ENCODE measurements at regions not wholly inside any gene's neighbourhood (a gene's known extent, or its start where the extent isn't known, plus 50 kb on each side); places are given as distances from the start of the nearest gene placed in this dataset.
"Not testable (repeated sequence)": the region's sequence is repeated elsewhere in the genome, so short reads cannot be mapped to it uniquely, and the experiment has no call there.

DNA sequence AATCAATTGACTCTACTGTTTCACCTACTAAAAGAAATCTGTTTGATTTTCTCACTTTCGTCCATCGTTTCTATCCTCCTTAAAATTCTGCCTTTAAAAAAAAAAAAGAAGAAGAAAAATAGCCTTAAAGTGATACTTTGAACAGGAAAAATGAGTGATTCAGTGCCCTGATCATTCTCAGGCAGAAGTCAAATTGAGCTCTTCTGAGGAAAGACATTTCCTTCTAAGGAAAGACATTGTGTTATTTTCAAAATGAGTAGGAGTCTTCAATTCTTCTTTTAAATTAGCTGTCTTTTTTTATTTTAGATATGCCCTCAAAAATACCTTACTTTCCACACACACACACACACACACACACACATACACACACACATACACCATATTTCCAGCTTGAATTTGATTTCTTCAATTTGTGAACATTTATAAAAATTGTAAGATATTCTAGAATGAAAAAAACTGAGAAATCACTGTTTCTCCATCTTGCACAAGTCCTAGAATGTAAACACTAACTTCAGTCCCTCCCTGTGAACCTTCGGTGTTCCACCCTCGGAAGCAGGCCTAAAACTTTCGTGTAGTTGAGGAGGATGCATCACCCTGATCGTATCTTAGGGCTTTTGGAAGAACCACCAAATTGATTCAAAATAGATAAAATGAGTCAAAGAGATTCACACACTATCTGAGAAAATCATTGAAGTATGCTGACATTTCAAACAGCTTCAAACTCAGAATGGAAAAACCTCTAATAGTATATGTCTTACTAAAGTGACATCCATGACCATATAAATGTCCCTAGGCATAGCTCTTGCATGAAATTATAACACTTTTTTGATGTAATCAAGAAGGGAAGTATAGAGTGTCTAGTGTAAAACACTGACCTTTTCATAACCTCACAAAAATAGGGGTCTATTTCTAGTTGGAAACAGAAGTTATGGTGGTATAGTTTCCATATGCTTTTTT is 270.8 kb downstream of the GATA3 start:
- intact Hi-C loops (cut with DNase I) = no loop called here
- no peak for ATAC-seq
- DNase-seq = no peak

DNA sequence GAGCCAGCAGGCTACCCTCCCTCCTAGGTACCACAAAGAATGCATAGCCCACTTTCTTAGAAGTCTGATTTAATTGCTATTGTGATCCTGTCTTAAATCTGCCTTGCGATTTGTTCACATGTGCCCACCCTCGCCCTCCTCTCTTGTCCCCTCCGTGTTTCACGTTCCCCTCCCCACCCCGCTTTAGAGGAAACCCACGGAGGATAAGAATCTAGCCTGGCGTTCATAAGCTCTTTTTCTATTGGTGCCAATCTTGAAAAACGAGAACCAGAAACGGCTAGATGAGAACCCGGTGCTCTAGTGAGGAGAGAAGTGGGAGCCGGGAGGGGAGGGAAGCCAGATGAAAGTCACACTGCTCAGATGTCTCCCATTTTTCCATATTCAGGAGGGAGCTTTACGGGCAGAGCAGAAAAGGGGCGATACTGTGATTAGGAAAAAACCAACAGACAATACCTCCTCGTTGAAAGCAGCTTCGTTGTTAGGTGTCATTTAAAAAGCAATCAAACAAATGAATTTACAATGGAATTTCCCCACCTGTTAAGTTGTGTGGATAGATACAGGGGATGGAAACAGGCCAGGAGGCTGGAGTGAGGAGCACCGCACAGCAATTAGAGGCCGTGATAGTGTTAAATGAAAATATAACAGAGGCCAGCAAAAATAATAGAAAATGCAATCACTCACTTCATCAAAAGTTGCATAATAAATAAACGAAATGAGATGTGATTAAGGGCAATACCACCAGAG is 272.1 kb downstream of the GATA3 start:
- ATAC-seq (no peak), DNase-seq (no peak)
- intact Hi-C loops (cut with DNase I) = no loop called here

DNA sequence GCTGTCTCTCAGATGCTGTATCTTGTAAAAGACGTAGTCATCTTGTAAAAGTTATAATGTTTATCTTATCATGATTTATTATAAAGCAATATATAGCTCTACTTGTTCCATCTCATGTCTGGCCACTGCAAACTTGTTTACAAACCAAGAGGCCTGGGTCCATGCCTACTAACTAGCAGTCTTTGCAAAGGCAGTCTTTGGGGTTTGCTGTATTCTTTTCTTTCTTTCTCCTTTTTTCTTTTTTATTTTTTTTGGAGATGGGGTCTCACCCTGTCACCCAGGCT is 272.6 kb downstream of the GATA3 start:
- intact Hi-C loops (cut with DNase I) = no loop called here
- ATAC-seq (no peak), DNase-seq (no peak)

DNA sequence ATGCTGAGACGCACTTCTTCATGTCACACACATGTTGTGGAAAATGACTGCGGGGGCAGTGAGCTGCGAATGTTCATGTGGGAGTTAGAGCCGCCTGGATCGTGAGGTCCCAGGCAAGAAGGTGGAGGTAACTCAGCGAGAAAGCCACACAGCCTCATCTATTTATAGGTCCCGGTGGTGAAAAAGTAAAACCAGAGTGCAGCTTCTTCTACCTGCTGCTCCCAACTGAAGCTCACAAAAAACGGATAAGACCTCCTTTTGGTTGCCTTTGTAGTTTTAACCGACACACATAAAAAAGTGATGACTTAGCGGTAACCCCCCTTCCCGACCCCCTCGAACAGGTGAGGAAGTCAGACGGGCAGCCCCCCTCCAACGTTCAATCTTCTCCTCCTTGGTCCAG is 276.9 kb downstream of the GATA3 start:
- intact Hi-C loops (cut with DNase I) = no loop called here
- no peak for DNase-seq
- no peak for ATAC-seq

- intact Hi-C loops (cut with DNase I) = no loop called here
- DNase-seq = peak; percentile 39
- ATAC-seq = peak; percentile 92 to 93
These were observed 277.6 kb downstream of the GATA3 start for GRCh38 chr10:8331896-8332729.

GRCh38 chr10:8332730-8333111 is 278.2 kb downstream of the GATA3 start:
- ATAC-seq (no peak), DNase-seq (no peak)
- intact Hi-C loops (cut with DNase I) = no loop called here

- intact Hi-C loops (cut with DNase I) = no loop called here
- no peak for DNase-seq
- ATAC-seq = no peak
These were observed 280.1 kb downstream of the GATA3 start for GRCh38 chr10:8334631-8335030.

DNA sequence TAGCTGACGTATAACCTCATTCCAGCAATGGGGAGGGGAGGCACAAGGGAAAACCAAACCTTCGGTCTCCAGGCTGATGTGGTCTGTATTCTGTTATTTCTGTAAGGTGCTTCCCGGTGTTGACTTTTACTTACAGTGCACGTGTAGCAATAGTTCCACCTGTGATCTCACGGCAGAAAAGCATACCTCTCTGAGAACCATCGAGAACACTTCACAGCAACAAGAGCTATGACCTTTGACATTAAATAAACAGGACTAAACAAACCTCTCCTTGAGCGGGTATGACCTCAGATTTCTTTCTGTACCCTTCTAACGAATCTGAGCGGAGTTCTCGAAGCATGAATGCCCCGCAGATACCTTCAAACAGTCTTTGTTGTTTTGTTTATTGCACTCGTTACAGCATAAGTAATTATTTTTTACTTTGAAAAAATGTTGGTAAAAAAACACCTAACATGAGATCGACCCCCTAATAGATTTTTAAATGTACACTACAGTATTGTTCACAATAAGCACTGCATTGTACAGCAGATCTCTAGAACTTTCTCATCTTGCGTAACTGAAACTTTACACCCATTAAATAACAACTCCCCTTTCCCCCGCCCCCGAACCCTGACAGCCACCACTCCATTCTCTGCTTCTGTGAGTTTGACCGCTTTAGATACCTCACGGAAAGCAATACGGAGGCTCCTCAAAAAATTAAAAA is 282.3 kb downstream of the GATA3 start:
- DNase-seq (no peak), ATAC-seq (no peak)
- intact Hi-C loops (cut with DNase I) = no loop called here

- intact Hi-C loops (cut with DNase I) = no loop called here
- no peak for ATAC-seq
- DNase-seq = no peak
These were observed 282.8 kb downstream of the GATA3 start for GRCh38 chr10:8337332-8337651.

GRCh38 chr10:8338177-8338766 is 283.8 kb downstream of the GATA3 start:
- intact Hi-C loops (cut with DNase I) = no loop called here
- no peak for ATAC-seq
- DNase-seq = no peak

DNA sequence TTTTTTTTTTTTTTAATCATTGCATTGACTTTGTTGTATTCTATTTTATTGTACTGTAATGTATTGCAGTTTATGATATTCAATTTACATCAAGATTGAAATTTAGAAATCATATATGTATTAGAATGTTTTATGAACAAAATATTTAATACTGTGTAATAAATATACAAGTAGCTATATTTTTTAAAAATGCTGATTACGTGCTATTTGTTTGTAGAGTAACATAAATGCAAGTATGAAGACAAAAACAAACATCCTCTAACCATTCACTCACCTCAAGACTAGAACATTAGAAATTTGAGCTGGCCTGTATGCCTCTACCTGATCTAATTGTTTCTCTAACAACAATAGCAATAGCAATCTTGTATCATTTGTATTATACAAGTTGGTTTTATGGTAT is 290.3 kb downstream of the GATA3 start:
- DNase-seq = no peak
- intact Hi-C loops (cut with DNase I) = no loop called here
- no peak for ATAC-seq

GRCh38 chr10:8346861-8347260 is 292.4 kb downstream of the GATA3 start:
- no peak for ATAC-seq
- intact Hi-C loops (cut with DNase I) = no loop called here

DNA sequence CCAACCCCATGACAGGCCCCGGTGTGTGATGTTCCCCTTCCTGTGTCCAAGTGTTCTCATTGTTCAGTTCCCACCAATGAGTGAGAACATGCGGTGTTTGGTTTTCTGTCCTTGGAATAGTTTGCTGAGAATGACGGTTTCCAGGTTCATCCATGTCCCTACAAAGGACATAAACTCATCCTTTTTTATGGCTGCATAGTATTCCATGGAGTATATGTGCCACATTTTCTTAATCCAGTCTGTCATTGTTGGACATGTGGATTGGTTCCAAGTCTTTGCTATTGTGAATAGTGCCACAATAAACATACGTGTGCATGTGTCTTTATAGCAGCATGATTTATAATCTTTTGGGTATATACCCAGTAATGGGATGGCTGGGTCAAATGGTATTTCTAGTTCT is 293.1 kb downstream of the GATA3 start:
- intact Hi-C loops (cut with DNase I); DNase-seq; ATAC-seq: not testable (repeated sequence)

More at GRCh38 chr10:8346861-8347260, 292.4 kb downstream of the GATA3 start:
- DNase-seq = no peak

- no peak for ATAC-seq
- intact Hi-C loops (cut with DNase I) = no loop called here
- no peak for DNase-seq
These were observed 295.2 kb downstream of the GATA3 start for GRCh38 chr10:8349610-8350249.

GRCh38 chr10:8350250-8350967 is 295.9 kb downstream of the GATA3 start:
- DNase-seq (no peak), ATAC-seq (no peak)
- intact Hi-C loops (cut with DNase I) = no loop called here

GRCh38 chr10:8352171-8353075 is 297.9 kb downstream of the GATA3 start:
- no peak for ATAC-seq

GRCh38 chr10:8356283-8356682 is 301.8 kb downstream of the GATA3 start:
- intact Hi-C loops (cut with DNase I) = no loop called here
- no peak for DNase-seq
- ATAC-seq = no peak

More at GRCh38 chr10:8352171-8353075, 297.9 kb downstream of the GATA3 start:
- no peak for DNase-seq
- intact Hi-C loops (cut with DNase I) = no loop called here
